K562 (cell line): ENCODE measurements at regions not wholly inside any gene's neighbourhood (a gene's known extent, or its start where the extent isn't known, plus 50 kb on each side); places are given as distances from the start of the nearest gene placed in this dataset.

Experiments used
- ARID1B ChIP-seq: fragments of 450-650 bp; IDR thresholded peaks from 2 replicates; pipeline ENCODE4 v1.6.1; 2016; ENCODE audit warnings: antibody characterized with exemption, mild to moderate bottlenecking, inconsistent platforms
- CHD1 ChIP-seq: fragments of 200-600 bp; sonication (generic); IDR thresholded peaks from one replicate; pipeline ENCODE4 v1.6.1; 2012; ENCODE audit warnings: mild to moderate bottlenecking, moderate library complexity, low read length, inconsistent platforms
- E2F8 ChIP-seq: fragments of 450-650 bp; IDR thresholded peaks from 2 replicates; pipeline ENCODE4 v1.7.1; 2018; ENCODE audit warnings: mild to moderate bottlenecking, low read depth; ENCODE audit not compliant: partially characterized antibody
- FOXP4 ChIP-seq: sonication (generic); formaldehyde crosslinking; IDR thresholded peaks from 2 replicates; pipeline ENCODE4 v1.8.0; 2022; ENCODE audit warnings: mild to moderate bottlenecking, missing genetic modification reagents, borderline replicate concordance
- HDAC2 ChIP-seq: fragments of 450-650 bp; IDR thresholded peaks from 2 replicates; pipeline ENCODE4 v1.6.1; 2016; ENCODE audit warnings: mild to moderate bottlenecking
- NCOA4 ChIP-seq: fragments of 450-650 bp; IDR thresholded peaks from 2 replicates; pipeline ENCODE4 v1.6.1; 2018; ENCODE audit warnings: mild to moderate bottlenecking; ENCODE audit not compliant: partially characterized antibody
- NFIC ChIP-seq: fragments of 450-650 bp; IDR thresholded peaks from 2 replicates; pipeline ENCODE4 v1.6.1; 2017; ENCODE audit warnings: mild to moderate bottlenecking, inconsistent platforms
- POLR2AphosphoS5 ChIP-seq: IDR thresholded peaks from 2 replicates; pipeline ENCODE4 v1.6.1; 2011; ENCODE audit warnings: mild to moderate bottlenecking, low read depth, low read length, moderate library complexity; ENCODE audit not compliant: control insufficient read depth, insufficient read depth
- SOX6 ChIP-seq: fragments of 450-650 bp; IDR thresholded peaks from 2 replicates; pipeline ENCODE4 v1.6.1; 2014; ENCODE audit warnings: mild to moderate bottlenecking
- XRCC3 ChIP-seq: fragments of 450-650 bp; IDR thresholded peaks from 2 replicates; pipeline ENCODE4 v1.6.1; 2017; ENCODE audit warnings: mild to moderate bottlenecking, moderate library complexity
- ZNF24 ChIP-seq: fragments of 450-650 bp; IDR thresholded peaks from 2 replicates; pipeline ENCODE4 v1.6.1; 2016
- ZNF408 ChIP-seq: fragments of 250-450 bp; sonication (Bioruptor Pico); IDR thresholded peaks from 2 replicates; pipeline ENCODE4 v1.4.0; 2020; ENCODE audit warnings: low read depth, mild to moderate bottlenecking, moderate library complexity
- ZNF766 ChIP-seq: fragments of 200-800 bp; sonication (Bioruptor generic); conservative IDR thresholded peaks from 2 replicates; pipeline ENCODE4 v1.6.1; 2016; ENCODE audit warnings: missing genetic modification characterization, missing compliant biosample characterization
- ZNF79 ChIP-seq: fragments of 250-450 bp; sonication (Bioruptor Pico); IDR thresholded peaks from 2 replicates; pipeline ENCODE4 v1.4.0; 2020; ENCODE audit warnings: low read depth, mild to moderate bottlenecking, moderate library complexity

GRCh38 chr4:123050018-123050417 lies 127.6 kb upstream of the NUDT6 start (continued):
- no peak for TF ChIP-seq E2F8
- TF ChIP-seq CHD1: no peak
- TF ChIP-seq HDAC2: peak; percentile 85
- no peak for TF ChIP-seq NCOA4
- no peak for TF ChIP-seq ZNF408
- TF ChIP-seq XRCC3: no peak
- no peak for TF ChIP-seq ZNF24
- TF ChIP-seq FOXP4: no peak
- no peak for TF ChIP-seq POLR2AphosphoS5
- TF ChIP-seq ZNF766 (CRISPR knock-in tag): no peak
- TF ChIP-seq NFIC: 0 out of 2 replicates have a peak, but pooled peaks have one; percentile 12
- TF ChIP-seq SOX6: peak; percentile 80; the same call in 1 of the 2 replicates
- no peak for TF ChIP-seq ZNF79
- TF ChIP-seq ARID1B: peak; percentile 53; the same call in 1 of the 2 replicates
